ACC112 (cell line): ENCODE measurements at regions not wholly inside any gene's neighbourhood (a gene's known extent, or its start where the extent isn't known, plus 50 kb on each side); places are given as distances from the start of the nearest gene placed in this dataset.

Source experiments
- H2AFZ ChIP-seq: fragments of 200-600 bp; sonication (generic); one replicate; pipeline ENCODE4 v1.6.0; 2017; ENCODE audit warnings: antibody characterized with exemption, low read length; ENCODE audit not compliant: unreplicated experiment
- H3K27ac ChIP-seq: fragments of 200-600 bp; sonication (generic); 2 replicates; pipeline ENCODE4 v1.5.1; 2014; ENCODE audit warnings: low read depth, mild to moderate bottlenecking, antibody characterized with exemption, low read length, moderate library complexity
- H3K27me3 ChIP-seq: fragments of 200-600 bp; sonication (generic); 2 replicates; pipeline ENCODE4 v1.6.1; 2014; ENCODE audit warnings: mild to moderate bottlenecking, antibody characterized with exemption, low read length, moderate library complexity, mixed read lengths; ENCODE audit not compliant: insufficient read depth
- H3K36me3 ChIP-seq: fragments of 200-600 bp; sonication (generic); 2 replicates; pipeline ENCODE4 v1.6.1; 2016; ENCODE audit warnings: mild to moderate bottlenecking, antibody characterized with exemption, low read length, moderate library complexity, mixed read lengths; ENCODE audit not compliant: insufficient read depth
- H3K4me1 ChIP-seq: fragments of 200-600 bp; sonication (generic); one replicate; pipeline ENCODE4 v1.6.1; 2016; ENCODE audit warnings: low read length, mixed read lengths; ENCODE audit not compliant: insufficient read depth, unreplicated experiment, control insufficient read depth
- H3K4me3 ChIP-seq: fragments of 200-600 bp; sonication (generic); 2 replicates; pipeline ENCODE4 v1.5.1; 2014; ENCODE audit warnings: mild to moderate bottlenecking, low read depth, low read length
- H3K79me2 ChIP-seq: fragments of 200-600 bp; sonication (generic); one replicate; pipeline ENCODE4 v1.6.0; 2016; ENCODE audit warnings: low read length; ENCODE audit not compliant: control insufficient read depth, unreplicated experiment, insufficient read depth

DNA sequence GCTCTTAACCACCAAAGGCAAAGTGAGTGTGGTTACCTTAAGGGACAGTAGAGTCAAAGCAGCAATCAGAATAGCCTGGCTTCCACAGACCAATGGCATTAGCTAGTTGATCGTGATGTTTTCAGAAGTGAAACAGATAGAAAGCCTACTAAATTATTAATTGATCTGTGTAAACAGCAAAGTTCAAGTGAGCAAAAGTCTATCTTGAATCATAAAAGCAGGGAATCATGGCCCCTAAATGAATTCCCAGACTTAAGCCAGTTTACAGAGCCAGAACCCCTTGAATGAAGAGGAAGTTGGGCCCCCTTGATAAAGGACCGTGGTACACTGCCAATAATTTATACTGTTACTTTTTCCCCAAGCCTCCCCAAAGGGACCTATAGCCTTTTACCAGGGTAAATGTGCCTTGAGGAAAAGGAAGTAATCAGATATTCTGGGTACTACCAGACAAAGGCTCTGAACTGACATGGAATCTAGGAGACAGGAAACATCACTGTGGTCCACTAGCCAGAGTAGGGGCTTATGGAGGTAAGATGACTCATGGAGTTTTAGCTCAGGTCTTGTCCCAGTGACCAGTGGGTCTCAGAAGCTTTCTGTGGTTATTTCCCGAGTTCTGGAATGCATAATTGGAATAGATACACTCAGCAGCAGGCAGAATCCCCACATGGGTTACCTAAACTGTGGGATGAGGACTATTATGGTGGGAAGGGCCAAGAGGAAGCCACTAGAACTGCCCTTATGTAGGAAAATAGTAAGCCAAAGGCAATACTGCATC, 317.5 kb downstream of the CD83 start:
- Histone ChIP-seq H2AFZ (no peak overlapping the region), H3K27ac (no peak overlapping the region), H3K27me3 (no peaks in the 10 kb centered on the region), H3K36me3 (no peaks in the 10 kb centered on the region), H3K4me1 (no peaks in the 10 kb centered on the region), H3K79me2 (no peaks in the 10 kb centered on the region), H3K4me3 (no peak overlapping the region)

DNA sequence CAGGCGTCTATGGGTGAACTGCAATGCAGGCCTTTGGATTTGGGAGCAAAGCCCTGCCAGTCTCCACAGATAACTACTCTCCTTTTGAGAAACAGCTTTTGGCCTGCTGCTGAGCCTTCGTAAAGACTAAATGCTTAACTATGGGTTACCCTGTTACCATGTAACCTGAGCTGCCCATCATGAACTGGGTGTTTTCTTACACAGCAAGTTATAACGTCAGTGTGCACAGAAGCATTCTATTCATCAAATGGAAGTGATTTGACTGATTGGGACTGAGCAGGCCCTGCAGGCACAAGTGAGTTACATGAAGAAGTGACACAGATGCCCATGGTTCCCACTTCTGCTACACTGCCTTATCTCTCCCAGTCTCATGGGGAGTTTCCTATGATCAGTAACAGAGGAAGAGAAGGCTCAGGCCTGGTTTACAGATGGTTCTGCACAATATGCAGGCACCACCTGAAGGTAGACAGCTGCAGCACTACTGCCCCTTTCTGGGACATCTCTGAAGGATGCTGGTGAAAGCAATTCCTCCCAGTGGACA, 319.1 kb downstream of the CD83 start:
- Histone ChIP-seq H3K27me3 (no peaks in the 10 kb centered on the region), H2AFZ (no peak overlapping the region), H3K36me3 (no peaks in the 10 kb centered on the region), H3K27ac (no peak overlapping the region), H3K4me3 (no peak overlapping the region), H3K79me2 (no peaks in the 10 kb centered on the region), H3K4me1 (no peaks in the 10 kb centered on the region)

DNA sequence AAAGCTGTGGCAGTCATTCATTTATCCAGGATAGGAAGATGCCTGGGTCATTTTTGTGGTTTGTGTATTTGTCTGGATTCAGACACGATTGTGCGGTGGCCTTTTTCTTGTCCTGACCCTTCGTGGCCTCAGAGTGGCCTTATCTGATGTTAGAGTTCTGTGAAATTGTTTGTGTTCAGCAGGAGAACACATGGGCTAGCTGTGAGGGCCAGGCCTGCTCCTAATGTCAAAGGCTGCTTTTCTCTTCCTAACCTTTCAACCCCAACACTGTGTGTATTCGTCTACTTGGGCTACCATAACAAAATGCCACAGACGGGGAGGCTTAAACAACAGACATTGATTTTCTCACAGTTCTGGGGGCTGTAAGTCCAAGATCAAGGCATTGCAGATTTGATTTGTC, 321.8 kb downstream of the CD83 start:
- Histone ChIP-seq H3K4me3 (no peak overlapping the region), H3K27ac (no peak overlapping the region), H2AFZ (no peak overlapping the region), H3K36me3 (no peaks in the 10 kb centered on the region), H3K27me3 (no peaks in the 10 kb centered on the region), H3K79me2 (no peaks in the 10 kb centered on the region), H3K4me1 (no peaks in the 10 kb centered on the region)

DNA sequence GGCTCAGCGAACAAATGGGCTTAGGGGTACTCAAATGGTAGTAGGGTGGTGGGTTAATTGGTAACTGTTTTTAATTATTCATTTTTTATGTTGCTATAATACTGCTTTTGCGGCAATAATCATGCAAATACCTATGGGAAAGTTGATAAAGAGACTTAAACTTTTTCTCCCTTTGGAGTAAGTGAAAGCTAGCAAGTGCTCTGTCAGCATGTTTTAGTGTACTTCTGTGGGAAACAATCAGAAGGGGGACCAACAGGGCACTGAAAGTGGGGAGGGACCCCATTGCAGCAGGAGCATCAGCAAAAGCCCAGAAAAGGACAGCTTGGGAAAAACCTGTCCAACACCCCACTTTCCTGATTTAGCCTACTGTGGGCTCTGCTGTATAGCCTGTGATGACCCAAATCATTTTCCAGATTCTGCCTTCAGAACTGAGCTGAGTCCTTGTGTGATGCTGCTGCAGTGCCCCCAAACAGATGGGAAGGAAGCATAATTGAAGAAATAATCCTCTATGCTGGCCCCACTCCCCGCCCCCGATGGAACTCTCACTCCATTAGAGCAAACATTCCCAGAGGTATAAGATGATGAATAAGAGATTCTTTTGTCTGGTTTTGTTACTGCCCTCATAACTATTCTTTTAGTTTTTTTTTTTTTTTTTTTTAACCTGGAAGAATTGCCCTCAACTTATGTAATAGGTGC, 322.8 kb downstream of the CD83 start:
- Histone ChIP-seq H3K27me3 (no peaks in the 10 kb centered on the region), H3K27ac (no peak overlapping the region), H3K36me3 (no peaks in the 10 kb centered on the region), H3K4me1 (no peaks in the 10 kb centered on the region), H3K79me2 (no peaks in the 10 kb centered on the region), H2AFZ (no peak overlapping the region), H3K4me3 (no peak overlapping the region)

DNA sequence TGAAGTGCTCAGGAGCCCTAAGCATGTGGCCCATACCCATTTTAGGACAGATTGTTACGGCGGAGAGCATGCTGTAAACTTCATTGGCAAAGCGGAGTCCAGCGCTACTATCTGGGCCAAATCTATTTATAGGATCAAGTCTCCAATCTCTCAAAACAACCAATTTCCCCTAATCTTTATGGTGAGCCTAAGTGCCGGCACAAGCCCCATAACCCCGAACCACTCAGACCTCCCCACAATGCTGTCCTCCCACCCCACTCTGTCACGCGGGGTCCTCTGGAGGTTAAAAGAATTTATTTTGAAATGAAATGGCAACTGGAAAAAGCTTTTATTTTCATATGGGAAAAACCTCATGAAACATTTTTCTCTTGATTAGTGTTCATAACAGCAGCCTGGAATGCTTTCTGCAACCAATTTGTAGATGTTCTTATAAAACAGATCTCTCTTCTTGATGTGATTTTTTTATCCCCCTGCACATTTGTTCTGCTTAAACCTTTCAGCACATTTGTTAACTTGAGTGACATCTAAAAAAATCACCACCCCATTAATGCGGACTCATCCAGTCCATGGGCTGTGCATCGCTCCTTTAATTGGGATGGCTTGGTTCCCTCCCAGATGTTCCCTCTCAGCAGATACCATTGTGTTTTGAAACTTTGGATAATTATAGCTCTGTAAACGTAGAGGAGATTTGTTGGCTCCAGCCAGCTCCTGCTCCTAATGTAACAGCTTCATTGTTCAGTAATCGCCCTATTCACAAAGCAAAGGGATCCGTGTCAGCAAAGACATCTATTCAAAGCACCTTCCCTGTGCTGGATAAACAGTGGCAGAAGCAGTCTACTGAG, 323.6 kb downstream of the CD83 start:
- Histone ChIP-seq H3K27me3 (no peaks in the 10 kb centered on the region), H3K4me1 (no peaks in the 10 kb centered on the region), H3K27ac (no peak overlapping the region), H2AFZ (no peak overlapping the region), H3K79me2 (no peaks in the 10 kb centered on the region), H3K36me3 (no peaks in the 10 kb centered on the region), H3K4me3 (no peak overlapping the region)

DNA sequence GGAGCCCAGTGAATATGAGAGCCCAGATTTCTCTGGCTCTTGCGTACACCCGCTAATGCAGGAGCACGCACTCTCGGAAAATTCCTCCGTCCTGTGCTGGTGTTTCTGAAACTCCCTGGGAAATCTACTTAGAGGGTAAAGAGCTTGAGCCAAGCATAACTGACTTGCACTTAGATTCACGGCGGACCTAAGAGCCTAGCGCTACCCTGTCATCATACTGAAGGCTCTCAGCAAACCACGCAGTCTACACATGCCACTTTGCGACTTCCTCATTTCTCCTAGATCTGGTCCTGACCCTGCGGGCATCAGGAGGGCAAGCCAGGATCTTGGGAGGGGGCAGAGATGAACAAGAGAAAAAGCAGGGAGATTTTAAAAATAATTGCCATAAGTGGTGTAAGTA, 324.7 kb downstream of the CD83 start:
- Histone ChIP-seq H2AFZ (no peak overlapping the region), H3K79me2 (no peaks in the 10 kb centered on the region), H3K4me3 (no peak overlapping the region), H3K4me1 (no peaks in the 10 kb centered on the region), H3K36me3 (no peaks in the 10 kb centered on the region), H3K27ac (no peak overlapping the region), H3K27me3 (no peaks in the 10 kb centered on the region)

DNA sequence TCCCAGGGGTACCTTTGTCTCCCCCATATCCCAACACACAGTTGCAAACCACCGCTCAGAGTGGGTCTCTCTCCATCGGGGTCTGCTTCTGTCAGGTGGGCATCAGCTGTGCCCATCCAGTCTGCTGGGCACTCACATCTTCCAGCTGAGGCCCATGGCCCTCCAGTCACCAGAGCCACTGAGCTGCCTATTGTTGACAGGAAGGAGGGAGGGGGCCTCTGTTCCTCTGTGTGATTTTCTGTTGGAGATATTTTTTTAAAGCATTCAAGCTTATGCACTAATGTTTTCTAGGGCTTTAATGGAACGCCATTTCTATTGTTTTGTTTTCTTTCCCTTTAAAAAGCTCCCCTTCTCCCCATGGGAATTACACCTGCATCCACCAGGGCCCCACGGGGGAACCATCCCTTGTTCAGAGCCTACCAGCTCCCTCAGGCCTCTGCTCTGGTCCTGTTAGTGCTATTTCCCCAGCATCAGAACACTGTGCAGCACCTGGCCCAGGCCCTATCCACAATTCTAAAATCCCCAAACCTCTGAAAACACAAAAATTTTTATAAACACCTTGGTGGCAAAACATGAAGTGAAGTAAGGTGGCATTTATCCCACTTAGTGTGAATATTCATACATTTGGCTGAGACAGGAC, 326.2 kb downstream of the CD83 start:
- H2AFZ ChIP-seq: no peak overlapping the region
- no peaks in the 10 kb centered on the region for H3K79me2 ChIP-seq
- no peak overlapping the region for H3K4me3 ChIP-seq
- H3K36me3 ChIP-seq: no peaks in the 10 kb centered on the region
- H3K4me1 ChIP-seq: no peaks in the 10 kb centered on the region
- H3K27me3 ChIP-seq: no peaks in the 10 kb centered on the region
- no peak overlapping the region for H3K27ac ChIP-seq

DNA sequence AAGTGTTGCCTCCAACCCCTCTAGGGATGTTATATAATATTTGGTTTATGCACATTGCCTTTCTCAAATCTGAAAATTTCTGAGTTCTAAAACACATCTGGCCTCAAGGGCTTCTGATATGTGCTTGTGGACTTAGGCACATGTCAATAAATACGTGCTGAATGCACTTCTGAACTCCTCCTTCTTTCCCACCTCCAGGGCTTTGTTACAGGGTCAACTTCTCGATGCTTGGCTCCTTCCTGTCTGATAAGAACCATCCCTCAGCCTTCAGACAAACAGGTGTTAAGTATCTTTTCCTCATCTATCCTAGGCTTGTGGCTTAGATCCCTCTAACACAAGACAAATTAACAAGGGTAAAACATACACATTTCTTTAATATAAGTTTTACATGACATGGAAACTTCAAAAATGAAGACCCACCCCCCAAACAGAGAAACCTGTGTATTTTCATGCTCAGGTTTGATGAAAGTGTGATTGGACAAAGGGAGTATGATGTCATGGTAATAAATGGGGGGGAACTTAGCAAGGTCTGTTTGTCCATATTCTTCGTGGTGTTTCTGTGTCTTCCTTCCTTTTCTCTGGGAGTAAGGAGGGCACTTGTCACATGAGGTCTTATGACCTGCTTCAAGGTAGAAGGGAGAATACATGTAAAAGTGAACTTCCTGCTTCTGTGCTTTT, 326.9 kb downstream of the CD83 start:
- no peak overlapping the region for H3K27ac ChIP-seq
- no peak overlapping the region for H2AFZ ChIP-seq
- no peaks in the 10 kb centered on the region for H3K36me3 ChIP-seq
- no peaks in the 10 kb centered on the region for H3K27me3 ChIP-seq
- no peaks in the 10 kb centered on the region for H3K79me2 ChIP-seq
- H3K4me1 ChIP-seq: no peaks in the 10 kb centered on the region
- no peak overlapping the region for H3K4me3 ChIP-seq

DNA sequence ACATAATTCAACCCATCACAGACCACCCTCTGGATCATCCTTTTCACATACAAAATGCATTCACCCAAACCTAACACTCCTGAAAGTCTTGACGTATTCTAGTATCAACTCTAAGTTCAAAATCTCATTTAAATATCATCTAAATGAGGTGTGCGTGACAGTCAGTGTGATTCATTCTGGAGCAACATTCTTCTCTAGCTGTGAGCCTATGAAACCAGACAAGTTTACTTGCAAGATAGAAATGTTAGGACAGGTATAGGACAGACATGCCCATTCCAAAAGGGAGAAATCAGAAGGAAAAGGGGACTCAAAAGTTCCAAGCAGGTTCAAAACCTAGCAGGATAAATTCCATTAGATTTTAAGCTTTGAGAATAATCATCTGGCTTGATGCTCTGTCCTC, 329.7 kb downstream of the CD83 start:
- H3K4me1 ChIP-seq: no peaks in the 10 kb centered on the region
- no peak overlapping the region for H2AFZ ChIP-seq
- no peak overlapping the region for H3K27ac ChIP-seq
- H3K79me2 ChIP-seq: no peaks in the 10 kb centered on the region
- H3K36me3 ChIP-seq: no peaks in the 10 kb centered on the region
- no peaks in the 10 kb centered on the region for H3K27me3 ChIP-seq
- H3K4me3 ChIP-seq: no peak overlapping the region

DNA sequence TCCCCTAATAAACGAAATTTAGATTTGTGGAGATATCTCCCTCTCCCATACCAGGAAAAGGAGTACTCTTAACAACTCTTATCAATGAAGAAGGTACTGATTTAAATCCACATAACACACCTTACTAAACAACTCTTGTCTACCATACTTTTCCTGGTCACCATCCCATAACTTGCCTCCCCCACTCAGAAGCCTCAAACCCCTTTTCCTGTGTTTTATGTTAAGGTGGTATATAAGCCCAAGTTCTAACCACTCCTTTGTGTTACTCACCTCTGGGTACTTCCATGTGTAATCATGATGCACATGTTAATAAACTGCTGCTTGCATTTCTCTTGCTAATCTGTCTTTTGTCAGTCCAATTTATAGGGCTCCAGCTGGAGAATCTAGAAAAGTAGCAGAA, 330.7 kb downstream of the CD83 start:
- no peaks in the 10 kb centered on the region for H3K36me3 ChIP-seq
- no peak overlapping the region for H3K27ac ChIP-seq
- H3K27me3 ChIP-seq: no peaks in the 10 kb centered on the region
- H3K4me1 ChIP-seq: no peaks in the 10 kb centered on the region
- H3K4me3 ChIP-seq: no peak overlapping the region
- H2AFZ ChIP-seq: no peak overlapping the region
- H3K79me2 ChIP-seq: no peaks in the 10 kb centered on the region
